SK-N-SH (cell line): ENCODE measurements at regions not wholly inside any gene's neighbourhood (a gene's known extent, or its start where the extent isn't known, plus 50 kb on each side); places are given as distances from the start of the nearest gene placed in this dataset.

Source experiments
- EP300 ChIP-seq, 2 experiments: IDR thresholded peaks; 2 replicates each; pipeline versions ENCODE4 v1.4.0 to v1.6.1; 2012; ENCODE audit warnings: borderline replicate concordance in 1 of 2, low read depth in 1 of 2, low read length in 1 of 2
- FOXM1 ChIP-seq: IDR thresholded peaks from 2 replicates; pipeline ENCODE4 v1.4.0; 2012; ENCODE audit warnings: low read depth, mild to moderate bottlenecking
- GABPA ChIP-seq: IDR thresholded peaks from 2 replicates; pipeline ENCODE4 v1.4.0; 2012; ENCODE audit warnings: low read depth, mild to moderate bottlenecking
- RAD21 ChIP-seq: IDR thresholded peaks from 2 replicates; pipeline ENCODE4 v1.6.1; 2012; ENCODE audit warnings: mild to moderate bottlenecking, low read length
- TAF1 ChIP-seq: IDR thresholded peaks from 2 replicates; pipeline ENCODE4 v1.6.1; 2012; ENCODE audit warnings: low read depth, mild to moderate bottlenecking, low read length, moderate library complexity, borderline replicate concordance
- TCF12 ChIP-seq: IDR thresholded peaks from 2 replicates; pipeline ENCODE4 v1.4.0; 2012
- TF ChIP-seq, protein P1 (sequence below): IDR thresholded peaks from 2 replicates; pipeline ENCODE4 v1.4.0; 2012; ENCODE audit warnings: low read depth
- TF ChIP-seq, protein P2 (sequence below): fragments of 200-600 bp; sonication (generic); IDR thresholded peaks from 2 replicates; pipeline ENCODE4 v1.6.1; 2017; ENCODE audit warnings: antibody characterized with exemption, mild to moderate bottlenecking, moderate library complexity

DNA sequence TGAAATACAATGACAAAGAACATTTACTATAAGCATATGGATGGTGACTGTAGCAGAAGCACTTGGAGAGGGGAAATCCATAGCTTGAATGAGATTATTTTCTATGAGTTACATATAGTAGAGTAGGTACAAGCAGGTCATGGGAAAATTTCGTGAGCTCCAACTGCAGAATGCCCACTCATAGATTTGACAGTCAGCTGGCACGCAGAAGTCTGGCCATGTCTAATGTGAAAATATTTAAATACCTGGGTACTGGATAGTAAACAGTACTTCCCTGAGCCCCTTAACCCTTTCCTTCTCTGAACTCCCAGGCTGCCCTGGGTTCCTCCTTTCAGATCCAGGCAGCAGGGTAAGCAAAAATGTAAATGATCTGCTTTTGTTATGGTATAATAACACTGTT, 209.7 kb downstream of the OTUD1 start:
- no peak for TF ChIP-seq TAF1
- TF ChIP-seq, protein P1, sequence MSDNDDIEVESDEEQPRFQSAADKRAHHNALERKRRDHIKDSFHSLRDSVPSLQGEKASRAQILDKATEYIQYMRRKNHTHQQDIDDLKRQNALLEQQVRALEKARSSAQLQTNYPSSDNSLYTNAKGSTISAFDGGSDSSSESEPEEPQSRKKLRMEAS: no peak
- TF ChIP-seq GABPA: no peak
- TF ChIP-seq TCF12: no peak
- no peak for TF ChIP-seq FOXM1
- TF ChIP-seq, protein P2, sequence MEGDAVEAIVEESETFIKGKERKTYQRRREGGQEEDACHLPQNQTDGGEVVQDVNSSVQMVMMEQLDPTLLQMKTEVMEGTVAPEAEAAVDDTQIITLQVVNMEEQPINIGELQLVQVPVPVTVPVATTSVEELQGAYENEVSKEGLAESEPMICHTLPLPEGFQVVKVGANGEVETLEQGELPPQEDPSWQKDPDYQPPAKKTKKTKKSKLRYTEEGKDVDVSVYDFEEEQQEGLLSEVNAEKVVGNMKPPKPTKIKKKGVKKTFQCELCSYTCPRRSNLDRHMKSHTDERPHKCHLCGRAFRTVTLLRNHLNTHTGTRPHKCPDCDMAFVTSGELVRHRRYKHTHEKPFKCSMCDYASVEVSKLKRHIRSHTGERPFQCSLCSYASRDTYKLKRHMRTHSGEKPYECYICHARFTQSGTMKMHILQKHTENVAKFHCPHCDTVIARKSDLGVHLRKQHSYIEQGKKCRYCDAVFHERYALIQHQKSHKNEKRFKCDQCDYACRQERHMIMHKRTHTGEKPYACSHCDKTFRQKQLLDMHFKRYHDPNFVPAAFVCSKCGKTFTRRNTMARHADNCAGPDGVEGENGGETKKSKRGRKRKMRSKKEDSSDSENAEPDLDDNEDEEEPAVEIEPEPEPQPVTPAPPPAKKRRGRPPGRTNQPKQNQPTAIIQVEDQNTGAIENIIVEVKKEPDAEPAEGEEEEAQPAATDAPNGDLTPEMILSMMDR: no peak
- TF ChIP-seq EP300 (IDR thresholded peaks at IDR 0.05; ENCODE audit: borderline replicate concordance in 1 of 2, low read depth in 1 of 2, low read length in 1 of 2): no peak
- no peak for TF ChIP-seq RAD21
